GM23338 (cell line): ENCODE measurements at regions not wholly inside any gene's neighbourhood (a gene's known extent, or its start where the extent isn't known, plus 50 kb on each side); places are given as distances from the start of the nearest gene placed in this dataset.
"Not testable (repeated sequence)": the region's sequence is repeated elsewhere in the genome, so short reads cannot be mapped to it uniquely, and the experiment has no call there.

Experiments
- ATAC-seq: fragments of 200-7000 bp; cut with Tn5 transposase; 3 replicates; pipeline ENCODE4 v1.9.1; 2020
- DNase-seq: peaks from one replicate; pipeline ENCODE4 v3.0.0-alpha.2; 2015; ENCODE audit warnings: low spot score
- H2AFZ ChIP-seq: fragments of 200-600 bp; sonication (generic); 2 replicates; pipeline ENCODE4 v1.8.0; 2016; ENCODE audit warnings: antibody characterized with exemption, mild to moderate bottlenecking, moderate library complexity
- H3F3A ChIP-seq: fragments of 200-600 bp; sonication (generic); replicated peaks from 2 replicates; pipeline ENCODE4 v1.8.0; 2017; ENCODE audit warnings: antibody characterized with exemption, mixed run types, low read depth
- H3K27ac ChIP-seq: fragments of 200-600 bp; sonication (generic); 2 replicates; pipeline ENCODE4 v1.6.1; 2016; ENCODE audit warnings: low read depth
- H3K27me3 ChIP-seq: fragments of 200-600 bp; sonication (generic); 2 replicates; pipeline ENCODE4 v1.8.0; 2016; ENCODE audit warnings: mild to moderate bottlenecking, mixed run types, moderate library complexity; ENCODE audit not compliant: insufficient read depth
- H3K36me3 ChIP-seq: fragments of 200-600 bp; sonication (generic); 2 replicates; pipeline ENCODE4 v1.8.0; 2016; ENCODE audit warnings: mild to moderate bottlenecking; ENCODE audit not compliant: insufficient read depth
- H3K4me1 ChIP-seq: fragments of 200-600 bp; sonication (generic); 2 replicates; pipeline ENCODE4 v1.8.0; 2016; ENCODE audit warnings: mild to moderate bottlenecking, moderate library complexity; ENCODE audit not compliant: insufficient read depth
- H3K4me2 ChIP-seq: fragments of 200-600 bp; sonication (generic); 2 replicates; pipeline ENCODE4 v1.7.1; 2017; ENCODE audit warnings: mixed run types
- H3K4me3 ChIP-seq: fragments of 200-600 bp; sonication (generic); 2 replicates; pipeline ENCODE4 v1.6.1; 2016; ENCODE audit warnings: mixed run types
- H3K79me2 ChIP-seq: fragments of 200-600 bp; sonication (generic); replicated peaks from 2 replicates; pipeline ENCODE4 v1.8.0; 2017; ENCODE audit warnings: mild to moderate bottlenecking; ENCODE audit not compliant: insufficient read depth
- H3K9me2 ChIP-seq: fragments of 200-600 bp; sonication (generic); 2 replicates; pipeline ENCODE4 v1.8.0; 2017; ENCODE audit not compliant: insufficient read depth
- H4K20me1 ChIP-seq: fragments of 200-600 bp; sonication (generic); replicated peaks from 2 replicates; pipeline ENCODE4 v1.8.0; 2017; ENCODE audit warnings: mild to moderate bottlenecking; ENCODE audit not compliant: insufficient read depth
- H3K27ac Mint-ChIP-seq: 2 replicates; pipeline ENCODE4 v1.8.0; 2020; ENCODE audit warnings: inconsistent platforms, mild to moderate bottlenecking, moderate library complexity, mixed read lengths
- H3K27me3 Mint-ChIP-seq: 3 replicates; pipeline ENCODE4 v1.8.0; 2022; ENCODE audit warnings: low read depth, mild to moderate bottlenecking, moderate library complexity, mixed read lengths, inconsistent platforms; ENCODE audit not compliant: insufficient read depth, poor library complexity
- H3K36me3 Mint-ChIP-seq: 3 replicates; pipeline ENCODE4 v1.8.0; 2021; ENCODE audit warnings: low read depth, mild to moderate bottlenecking, inconsistent platforms, moderate library complexity, mixed read lengths
- H3K4me1 Mint-ChIP-seq: 3 replicates; pipeline ENCODE4 v1.8.0; 2020; ENCODE audit warnings: mild to moderate bottlenecking, inconsistent platforms, mixed read lengths
- H3K4me3 Mint-ChIP-seq: 3 replicates; pipeline ENCODE4 v1.8.0; 2021; ENCODE audit warnings: moderate library complexity, mild to moderate bottlenecking, inconsistent platforms, mixed read lengths
- H3K9me3 Mint-ChIP-seq: 3 replicates; pipeline ENCODE4 v1.8.0; 2020; ENCODE audit warnings: moderate library complexity, mild to moderate bottlenecking, inconsistent platforms, mixed read lengths
- CREB1 ChIP-seq: fragments of 250-450 bp; sonication (Bioruptor Pico); IDR thresholded peaks from 2 replicates; pipeline ENCODE4 v1.5.0; 2020; ENCODE audit warnings: low read depth, mild to moderate bottlenecking, moderate library complexity
- CTCF ChIP-seq, 2 experiments: fragments of 200-600 bp in 1 of 2; sonication (generic) in 1 of 2; conservative IDR thresholded peaks; 2 replicates each; pipeline versions ENCODE4 v1.5.1 to v1.6.1; 2016 to 2017; ENCODE audit warnings: antibody characterized with exemption in 2 of 2, low read depth in 2 of 2, mild to moderate bottlenecking in 2 of 2, moderate library complexity in 1 of 2
- ETS1 ChIP-seq: IDR thresholded peaks from 2 replicates; pipeline ENCODE4 v1.6.1; 2016; ENCODE audit warnings: antibody characterized with exemption
- EZH2 ChIP-seq: fragments of 200-600 bp; sonication (generic); IDR thresholded peaks from one replicate; pipeline ENCODE4 v1.8.0; 2017; ENCODE audit warnings: antibody characterized with exemption, mild to moderate bottlenecking, low read depth; ENCODE audit not compliant: unreplicated experiment
- JUNB ChIP-seq: IDR thresholded peaks from one replicate; pipeline ENCODE4 v1.6.1; 2016; ENCODE audit warnings: antibody characterized with exemption; ENCODE audit not compliant: unreplicated experiment
- NANOG ChIP-seq: IDR thresholded peaks from 2 replicates; pipeline ENCODE4 v1.6.1; 2016; ENCODE audit warnings: antibody characterized with exemption, borderline replicate concordance
- POLR2AphosphoS5 ChIP-seq: IDR thresholded peaks from 2 replicates; pipeline ENCODE4 v1.6.1; 2016; ENCODE audit warnings: antibody characterized with exemption, low read depth
- STAT1 ChIP-seq: IDR thresholded peaks from one replicate; pipeline ENCODE4 v1.6.1; 2016; ENCODE audit warnings: antibody characterized with exemption; ENCODE audit not compliant: unreplicated experiment
- ZNF114 ChIP-seq: fragments of 250-450 bp; sonication (Bioruptor Pico); IDR thresholded peaks from 2 replicates; pipeline ENCODE4 v1.5.0; 2020; ENCODE audit warnings: mild to moderate bottlenecking, moderate library complexity
- ZNF331 ChIP-seq: fragments of 250-450 bp; sonication (Bioruptor Pico); IDR thresholded peaks from 2 replicates; pipeline ENCODE4 v1.5.0; 2020; ENCODE audit warnings: low read depth, mild to moderate bottlenecking, moderate library complexity
- TF ChIP-seq, protein P1 (sequence below): IDR thresholded peaks from one replicate; pipeline ENCODE4 v1.6.1; 2018; ENCODE audit warnings: antibody characterized with exemption; ENCODE audit not compliant: unreplicated experiment

- TF ChIP-seq JUNB: no peak
- TF ChIP-seq, protein P1, sequence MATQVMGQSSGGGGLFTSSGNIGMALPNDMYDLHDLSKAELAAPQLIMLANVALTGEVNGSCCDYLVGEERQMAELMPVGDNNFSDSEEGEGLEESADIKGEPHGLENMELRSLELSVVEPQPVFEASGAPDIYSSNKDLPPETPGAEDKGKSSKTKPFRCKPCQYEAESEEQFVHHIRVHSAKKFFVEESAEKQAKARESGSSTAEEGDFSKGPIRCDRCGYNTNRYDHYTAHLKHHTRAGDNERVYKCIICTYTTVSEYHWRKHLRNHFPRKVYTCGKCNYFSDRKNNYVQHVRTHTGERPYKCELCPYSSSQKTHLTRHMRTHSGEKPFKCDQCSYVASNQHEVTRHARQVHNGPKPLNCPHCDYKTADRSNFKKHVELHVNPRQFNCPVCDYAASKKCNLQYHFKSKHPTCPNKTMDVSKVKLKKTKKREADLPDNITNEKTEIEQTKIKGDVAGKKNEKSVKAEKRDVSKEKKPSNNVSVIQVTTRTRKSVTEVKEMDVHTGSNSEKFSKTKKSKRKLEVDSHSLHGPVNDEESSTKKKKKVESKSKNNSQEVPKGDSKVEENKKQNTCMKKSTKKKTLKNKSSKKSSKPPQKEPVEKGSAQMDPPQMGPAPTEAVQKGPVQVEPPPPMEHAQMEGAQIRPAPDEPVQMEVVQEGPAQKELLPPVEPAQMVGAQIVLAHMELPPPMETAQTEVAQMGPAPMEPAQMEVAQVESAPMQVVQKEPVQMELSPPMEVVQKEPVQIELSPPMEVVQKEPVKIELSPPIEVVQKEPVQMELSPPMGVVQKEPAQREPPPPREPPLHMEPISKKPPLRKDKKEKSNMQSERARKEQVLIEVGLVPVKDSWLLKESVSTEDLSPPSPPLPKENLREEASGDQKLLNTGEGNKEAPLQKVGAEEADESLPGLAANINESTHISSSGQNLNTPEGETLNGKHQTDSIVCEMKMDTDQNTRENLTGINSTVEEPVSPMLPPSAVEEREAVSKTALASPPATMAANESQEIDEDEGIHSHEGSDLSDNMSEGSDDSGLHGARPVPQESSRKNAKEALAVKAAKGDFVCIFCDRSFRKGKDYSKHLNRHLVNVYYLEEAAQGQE: no peak
- TF ChIP-seq ZNF331: no peak
- TF ChIP-seq EZH2: no peak
Observed at GRCh38 chr1:219847215-219847855, 81.0 kb downstream of the SLC30A10 start (continued).

DNA sequence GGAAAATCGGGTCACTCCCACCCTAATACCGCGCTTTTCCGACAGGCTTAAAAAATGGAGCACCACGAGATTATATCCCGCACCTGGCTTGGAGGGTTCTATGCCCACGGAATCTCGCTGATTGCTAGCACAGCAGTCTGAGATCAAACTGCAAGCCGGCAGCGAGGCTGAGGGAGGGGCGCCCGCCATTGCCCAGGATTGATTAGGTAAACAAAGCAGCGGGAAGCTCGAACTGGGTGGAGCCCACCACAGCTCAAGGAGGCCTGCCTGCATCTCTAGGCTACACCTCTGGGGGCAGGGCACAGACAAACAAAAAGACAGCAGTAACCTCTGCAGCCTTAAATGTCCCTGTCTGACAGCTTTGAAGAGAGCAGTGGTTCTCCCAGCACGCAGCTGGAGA lies 88.8 kb downstream of the SLC30A10 start:
- H3K79me2 ChIP-seq, H3K27ac Mint-ChIP-seq, H3K36me3 Mint-ChIP-seq, ATAC-seq, H3K27ac ChIP-seq, H3K27me3 ChIP-seq, H3K9me3 Mint-ChIP-seq, H4K20me1 ChIP-seq, H3F3A ChIP-seq, H3K27me3 Mint-ChIP-seq, H3K9me2 ChIP-seq, H3K36me3 ChIP-seq: not testable (repeated sequence)
- Mint-ChIP-seq H3K4me3 (peak overlapping the region; percentile 56; the same call in 2 of the 3 replicates), H3K4me1 (peaks cover 22% of the 10 kb centered on the region)
- H2AFZ ChIP-seq: peak overlapping the region; percentile 58; the same call in 1 of the 2 replicates
- H3K4me1 ChIP-seq: peaks cover 12% of the 10 kb centered on the region
- TF ChIP-seq CTCF (conservative IDR thresholded peaks at IDR 0.05; ENCODE audit: low read depth in 2 of 2): 0 out of 4 replicates have a peak, but pooled peaks have one; percentile 13 to 18
- H3K4me2 ChIP-seq: peak overlapping the region; percentile 70
- DNase-seq: peak; percentile 68
- H3K4me3 ChIP-seq: peak overlapping the region; percentile 53

GRCh38 chr1:219837994-219838294 lies 90.4 kb downstream of the SLC30A10 start:
- peaks cover 7% of the 10 kb centered on the region for H3K27me3 Mint-ChIP-seq
- peaks cover 10% of the 10 kb centered on the region; the same call in 2 of the 3 replicates for H3K9me3 Mint-ChIP-seq
- Histone ChIP-seq H3K4me1 (peaks cover 22% of the 10 kb centered on the region), H4K20me1 (no peaks in the 10 kb centered on the region), H3F3A (no peaks in the 10 kb centered on the region), H3K4me3 (no peak overlapping the region), H3K27me3 (no peaks in the 10 kb centered on the region), H3K4me2 (no peak overlapping the region), H3K27ac (no peak overlapping the region), H3K36me3 (no peaks in the 10 kb centered on the region), H3K9me2 (0 out of 2 replicates have a peak, but pooled peaks cover 3% of the 10 kb centered on the region), H2AFZ (no peak overlapping the region), H3K79me2 (no peaks in the 10 kb centered on the region)
- peaks cover 35% of the 10 kb centered on the region for H3K4me1 Mint-ChIP-seq
- H3K36me3 Mint-ChIP-seq: peaks cover 7% of the 10 kb centered on the region; the same call in 1 of the 3 replicates
- H3K4me3 Mint-ChIP-seq: no peak overlapping the region
- ATAC-seq: no peak
- H3K27ac Mint-ChIP-seq: no peak overlapping the region
- no peak for DNase-seq
- TF ChIP-seq ETS1 (no peak), POLR2AphosphoS5 (no peak), JUNB (no peak), CTCF (conservative IDR thresholded peaks at IDR 0.05; ENCODE audit: low read depth in 2 of 2) (no peak), NANOG (no peak), CREB1 (CRISPR knock-in tag) (no peak), ZNF331 (no peak), STAT1 (no peak), EZH2 (no peak), ZNF114 (CRISPR knock-in tag) (no peak)
